Ishikawa (cell line): ENCODE measurements at regions not wholly inside any gene's neighbourhood (a gene's known extent, or its start where the extent isn't known, plus 50 kb on each side); places are given as distances from the start of the nearest gene placed in this dataset.

ENCODE experiments used
- CREB1 ChIP-seq: IDR thresholded peaks from 2 replicates; pipeline ENCODE4 v1.6.1; 2012; ENCODE audit warnings: low read depth
- EGR1 ChIP-seq: IDR thresholded peaks from 2 replicates; pipeline ENCODE4 v1.6.1; 2012
- YY1 ChIP-seq: IDR thresholded peaks from 2 replicates; pipeline ENCODE4 v1.6.1; 2012; ENCODE audit warnings: low read depth
- TF ChIP-seq, protein P1 (sequence below): IDR thresholded peaks from 2 replicates; pipeline ENCODE4 v1.6.1; 2012; ENCODE audit warnings: low read depth, mild to moderate bottlenecking

DNA sequence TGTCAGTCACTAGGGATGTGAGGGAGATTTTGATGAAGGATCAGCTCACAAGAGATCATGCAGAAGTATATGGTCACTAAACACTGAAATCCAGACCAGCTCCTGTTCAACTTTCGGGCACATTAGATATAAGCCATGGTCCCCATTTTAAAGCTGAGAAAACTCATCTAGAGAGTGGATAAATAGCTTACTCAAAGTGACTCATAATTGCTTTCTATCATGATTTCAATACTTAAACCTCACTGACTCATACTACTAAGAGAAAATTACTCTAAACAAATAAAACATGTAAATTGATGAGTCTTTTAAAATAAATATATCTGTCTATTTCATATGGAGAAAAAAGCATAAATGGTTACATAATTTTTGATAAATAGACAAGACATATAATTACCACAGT lies 567.7 kb downstream of the TLR4 start:
- no peak for TF ChIP-seq YY1
- TF ChIP-seq, protein P1, sequence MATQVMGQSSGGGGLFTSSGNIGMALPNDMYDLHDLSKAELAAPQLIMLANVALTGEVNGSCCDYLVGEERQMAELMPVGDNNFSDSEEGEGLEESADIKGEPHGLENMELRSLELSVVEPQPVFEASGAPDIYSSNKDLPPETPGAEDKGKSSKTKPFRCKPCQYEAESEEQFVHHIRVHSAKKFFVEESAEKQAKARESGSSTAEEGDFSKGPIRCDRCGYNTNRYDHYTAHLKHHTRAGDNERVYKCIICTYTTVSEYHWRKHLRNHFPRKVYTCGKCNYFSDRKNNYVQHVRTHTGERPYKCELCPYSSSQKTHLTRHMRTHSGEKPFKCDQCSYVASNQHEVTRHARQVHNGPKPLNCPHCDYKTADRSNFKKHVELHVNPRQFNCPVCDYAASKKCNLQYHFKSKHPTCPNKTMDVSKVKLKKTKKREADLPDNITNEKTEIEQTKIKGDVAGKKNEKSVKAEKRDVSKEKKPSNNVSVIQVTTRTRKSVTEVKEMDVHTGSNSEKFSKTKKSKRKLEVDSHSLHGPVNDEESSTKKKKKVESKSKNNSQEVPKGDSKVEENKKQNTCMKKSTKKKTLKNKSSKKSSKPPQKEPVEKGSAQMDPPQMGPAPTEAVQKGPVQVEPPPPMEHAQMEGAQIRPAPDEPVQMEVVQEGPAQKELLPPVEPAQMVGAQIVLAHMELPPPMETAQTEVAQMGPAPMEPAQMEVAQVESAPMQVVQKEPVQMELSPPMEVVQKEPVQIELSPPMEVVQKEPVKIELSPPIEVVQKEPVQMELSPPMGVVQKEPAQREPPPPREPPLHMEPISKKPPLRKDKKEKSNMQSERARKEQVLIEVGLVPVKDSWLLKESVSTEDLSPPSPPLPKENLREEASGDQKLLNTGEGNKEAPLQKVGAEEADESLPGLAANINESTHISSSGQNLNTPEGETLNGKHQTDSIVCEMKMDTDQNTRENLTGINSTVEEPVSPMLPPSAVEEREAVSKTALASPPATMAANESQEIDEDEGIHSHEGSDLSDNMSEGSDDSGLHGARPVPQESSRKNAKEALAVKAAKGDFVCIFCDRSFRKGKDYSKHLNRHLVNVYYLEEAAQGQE: no peak
- TF ChIP-seq EGR1: no peak
- no peak for TF ChIP-seq CREB1
